AG04450 (cell line): ENCODE measurements at regions not wholly inside any gene's neighbourhood (a gene's known extent, or its start where the extent isn't known, plus 50 kb on each side); places are given as distances from the start of the nearest gene placed in this dataset.
A peak's percentile ranks its signal among the peaks of the same experiment; 100 is the strongest.

Source experiments
- CTCF ChIA-PET: fragments of 300-600, 350-600 bp; formaldehyde crosslinking; extraction: SDS; loops from one replicate; lab custom pipeline; 2022; ENCODE audit warnings: antibody characterized with exemption, inconsistent platforms; lab: Charles Lee
- POLR2A ChIA-PET: fragments of 350-600 bp; formaldehyde crosslinking; extraction: SDS; loops from one replicate; lab custom pipeline; 2021; ENCODE audit warnings: antibody characterized with exemption, inconsistent platforms; lab: Yijun Ruan, JAX
- DNase-seq: peaks from one replicate; pipeline ENCODE4 v3.0.0-alpha.2; 2011; ENCODE audit warnings: low read depth, low spot score
- H3K27ac ChIP-seq: one replicate; pipeline ENCODE4 v1.5.1; 2012; ENCODE audit warnings: low read depth, low read length, control low read depth
- H3K27me3 ChIP-seq: one replicate; pipeline ENCODE4 v1.6.0; 2012; ENCODE audit warnings: low read length; ENCODE audit not compliant: control insufficient read depth, insufficient read depth
- H3K4me3 ChIP-seq: 2 replicates; pipeline ENCODE4 v1.5.1; 2011; ENCODE audit warnings: mild to moderate bottlenecking, low read depth, low read length, control low read depth
- H3K9me3 ChIP-seq: 2 replicates; pipeline ENCODE4 v1.5.1; 2012; ENCODE audit warnings: low read length; ENCODE audit not compliant: control insufficient read depth, insufficient read depth
- CTCF ChIP-seq: IDR thresholded peaks from 2 replicates; pipeline ENCODE4 v1.5.1; 2011; ENCODE audit warnings: low read depth, low read length, control low read depth, inconsistent platforms

- ChIA-PET POLR2A (interaction anchor here (0.9 to 1.2 kb wide), 3 partner anchors 76 to 143 kb away, joined by 3 to 8 read pairs (median 5); no protein-coding TSS in a partner anchor), CTCF (no interaction called here)
- H3K4me3 ChIP-seq = no peak overlapping the region
- H3K27me3 ChIP-seq = no peaks in the 10 kb centered on the region
- H3K27ac ChIP-seq = peak overlapping the region; percentile 58
- TF ChIP-seq CTCF = no peak
- peak; percentile 92 for DNase-seq
- H3K9me3 ChIP-seq = peaks cover 6% of the 10 kb centered on the region; the same call in 1 of the 2 replicates
Measured at GRCh38 chr7:131249003-131249402, 78.7 kb upstream of the MKLN1 start.

- no peak for DNase-seq
- no peak for TF ChIP-seq CTCF
- Histone ChIP-seq H3K9me3 (peaks cover 6% of the 10 kb centered on the region; the same call in 1 of the 2 replicates), H3K27me3 (no peaks in the 10 kb centered on the region), H3K4me3 (no peak overlapping the region), H3K27ac (peak overlapping the region; percentile 33)
- CTCF ChIA-PET = no interaction called here
- POLR2A ChIA-PET = interaction anchor here (0.9 to 1.2 kb wide), 3 partner anchors 76 to 143 kb away, joined by 3 to 8 read pairs (median 5); no protein-coding TSS in a partner anchor
Measured at GRCh38 chr7:131249483-131249882, 78.2 kb upstream of the MKLN1 start.

- no peaks in the 10 kb centered on the region for H3K27me3 ChIP-seq
- POLR2A ChIA-PET = no interaction called here
- H3K9me3 ChIP-seq = peaks cover 11% of the 10 kb centered on the region; the same call in 1 of the 2 replicates
- CTCF ChIA-PET = no interaction called here
- H3K4me3 ChIP-seq = no peak overlapping the region
- TF ChIP-seq CTCF = no peak
- H3K27ac ChIP-seq = no peak overlapping the region
- no peak for DNase-seq
Measured at GRCh38 chr7:131250331-131250730, 77.3 kb upstream of the MKLN1 start.

GRCh38 chr7:131251371-131251770 is 76.3 kb upstream of the MKLN1 start:
- H3K27me3 ChIP-seq = no peaks in the 10 kb centered on the region
- ChIA-PET POLR2A (no interaction called here), CTCF (no interaction called here)

More at GRCh38 chr7:131251371-131251770, 76.3 kb upstream of the MKLN1 start:
- Histone ChIP-seq H3K27ac (no peak overlapping the region), H3K9me3 (peaks cover 18% of the 10 kb centered on the region), H3K4me3 (no peak overlapping the region)
- no peak for DNase-seq
- no peak for TF ChIP-seq CTCF
